Right cardiac atrium (tissue), 5 donors: ENCODE measurements at regions not wholly inside any gene's neighbourhood (a gene's known extent, or its start where the extent isn't known, plus 50 kb on each side); places are given as distances from the start of the nearest gene placed in this dataset.

Experiments used
- ATAC-seq, 2 donors: fragments of 200-7000 bp; cut with Tn5 transposase; one replicate each; pipeline versions ENCODE4 v1.8.0 to v1.9.1; 2020; ENCODE audit warnings: moderate library complexity in 2 of 2, mild to moderate bottlenecking in 1 of 2
- DNase-seq, 3 donors: peaks; one replicate each; pipeline ENCODE4 v3.0.0-alpha.2; 2020
- H3K27ac ChIP-seq: one replicate; pipeline ENCODE4 v1.5.1; 2013; ENCODE audit warnings: mild to moderate bottlenecking, low read length, control low read depth, moderate library complexity
- H3K27me3 ChIP-seq: one replicate; pipeline ENCODE4 v1.6.1; 2013; ENCODE audit not compliant: control insufficient read depth, insufficient read depth
- H3K4me1 ChIP-seq: one replicate; pipeline ENCODE4 v1.6.1; 2013; ENCODE audit warnings: low read length; ENCODE audit not compliant: control insufficient read depth, insufficient read depth
- H3K4me3 ChIP-seq: one replicate; pipeline ENCODE4 v1.5.1; 2013; ENCODE audit warnings: low read length, control low read depth
- H3K9me3 ChIP-seq: one replicate; pipeline ENCODE4 v1.6.1; 2013; ENCODE audit warnings: low read length; ENCODE audit not compliant: control insufficient read depth
- WGBS: extraction: QIAGEN DNeasy Blood & Tissue Kit; methylation state at CpG from one replicate; pipeline ENCODE4 v1.1.7; 2013; 5-methylcytosine and 5-hydroxymethylcytosine counted together
- intact Hi-C, 4 donors: fragments of 100-400 bp; cut with DNase I; formaldehyde crosslinking; loops; one replicate each; pipeline versions ENCODE4 v1.11.0 to v1.14.0; 2022 to 2023
- donor health status: healthy with polysubstance abuse.
- donor health status: DM: no; HTN: yes; CAD: no.
- donor health status: DM: no; HTN: no; CAD: no.
- donor health status: DM: no; HTN: yes; CAD: no; lungs with severe emphysema.
- donor health status: DM: yes; HTN: yes; CAD: no.

- Histone ChIP-seq H3K4me1 (no peaks in the 10 kb centered on the region), H3K27ac (no peak overlapping the region), H3K27me3 (no peaks in the 10 kb centered on the region), H3K9me3 (no peaks in the 10 kb centered on the region), H3K4me3 (no peak overlapping the region)
- intact Hi-C loops: no loop called here
- WGBS: 87% methylated on average over 1 of the region's 1 CpG
- DNase-seq: no peak
- no peak for ATAC-seq
These were observed 151.0 kb upstream of the SALL1 start for GRCh38 chr16:51302042-51302441.

GRCh38 chr16:51298800-51299199 is 147.7 kb upstream of the SALL1 start:
- H3K4me1 ChIP-seq: no peaks in the 10 kb centered on the region
- no peaks in the 10 kb centered on the region for H3K9me3 ChIP-seq
- intact Hi-C loops: no loop called here
- DNase-seq (no peak), ATAC-seq (no peak)
- H3K4me3 ChIP-seq: no peak overlapping the region
- no peaks in the 10 kb centered on the region for H3K27me3 ChIP-seq
- H3K27ac ChIP-seq: no peak overlapping the region
- 97% methylated on average over 1 of the region's 1 CpG for WGBS

DNA sequence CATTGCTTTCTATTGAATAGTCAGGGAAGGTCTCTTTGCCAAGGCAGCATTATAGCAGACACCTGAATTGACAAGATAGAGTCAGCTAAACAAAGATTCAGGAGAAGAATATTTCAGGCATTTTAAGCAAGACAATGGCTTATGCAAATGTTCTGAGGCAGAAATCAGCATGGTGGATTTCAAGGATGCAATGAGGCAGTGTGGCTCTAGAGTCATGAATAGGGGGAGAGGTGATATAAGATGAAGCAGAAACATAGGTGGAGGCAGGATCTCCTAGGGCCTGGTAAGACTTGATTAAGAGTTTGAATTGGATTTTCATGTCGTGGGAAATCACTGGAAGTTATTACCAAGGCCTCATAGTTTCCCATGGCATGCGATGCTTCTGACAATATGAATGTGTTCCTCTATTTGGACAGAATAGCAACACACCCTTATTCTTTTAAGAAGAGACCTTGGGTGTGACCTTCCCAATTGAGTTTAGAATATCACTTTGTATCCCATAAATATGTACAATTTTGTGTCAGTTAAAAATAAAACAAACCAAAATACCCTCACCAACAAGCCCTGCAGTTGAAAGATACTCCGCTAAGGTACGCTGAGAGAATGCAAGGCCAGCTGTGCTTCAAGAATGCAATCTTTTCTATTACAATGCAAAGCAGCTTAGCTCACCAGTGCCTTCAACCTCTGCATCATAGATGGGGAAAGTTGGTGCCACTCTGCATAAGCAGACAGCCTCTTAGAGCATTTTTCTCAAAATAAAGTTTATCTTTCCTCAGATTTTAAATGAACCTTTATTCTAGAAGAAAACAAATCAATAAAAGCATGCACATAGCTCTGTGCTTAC is 139.6 kb upstream of the SALL1 start:
- intact Hi-C loops: no loop called here
- DNase-seq: no peak
- Histone ChIP-seq H3K4me3 (no peak overlapping the region), H3K27ac (no peak overlapping the region), H3K27me3 (no peaks in the 10 kb centered on the region), H3K4me1 (no peaks in the 10 kb centered on the region), H3K9me3 (no peaks in the 10 kb centered on the region)
- WGBS: 63% methylated on average over 4 of the region's 4 CpGs
- ATAC-seq: no peak

DNA sequence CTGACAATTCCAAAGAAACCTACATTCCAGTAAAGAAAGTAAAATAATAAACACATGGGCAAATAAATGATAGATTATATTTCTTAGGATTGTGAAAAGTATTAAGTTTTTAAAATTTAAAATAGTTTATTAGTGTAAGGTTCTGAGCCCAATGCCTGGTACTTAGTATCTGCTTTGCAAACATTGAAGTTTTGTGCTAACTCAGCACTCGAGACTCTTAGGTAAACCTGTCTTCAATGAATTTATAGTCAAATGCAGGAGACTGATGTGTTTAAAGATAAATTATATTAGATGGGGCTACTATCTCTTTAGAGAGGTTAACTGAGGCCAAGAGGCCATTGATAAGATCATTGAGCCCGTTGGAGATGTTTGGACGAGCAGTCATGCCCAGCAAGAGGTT is 138.3 kb upstream of the SALL1 start:
- WGBS: 36% methylated on average over 3 of the region's 3 CpGs
- Histone ChIP-seq H3K4me3 (no peak overlapping the region), H3K9me3 (no peaks in the 10 kb centered on the region), H3K4me1 (no peaks in the 10 kb centered on the region), H3K27me3 (no peaks in the 10 kb centered on the region), H3K27ac (no peak overlapping the region)
- DNase-seq (no peak), ATAC-seq (no peak)
- intact Hi-C loops: no loop called here

DNA sequence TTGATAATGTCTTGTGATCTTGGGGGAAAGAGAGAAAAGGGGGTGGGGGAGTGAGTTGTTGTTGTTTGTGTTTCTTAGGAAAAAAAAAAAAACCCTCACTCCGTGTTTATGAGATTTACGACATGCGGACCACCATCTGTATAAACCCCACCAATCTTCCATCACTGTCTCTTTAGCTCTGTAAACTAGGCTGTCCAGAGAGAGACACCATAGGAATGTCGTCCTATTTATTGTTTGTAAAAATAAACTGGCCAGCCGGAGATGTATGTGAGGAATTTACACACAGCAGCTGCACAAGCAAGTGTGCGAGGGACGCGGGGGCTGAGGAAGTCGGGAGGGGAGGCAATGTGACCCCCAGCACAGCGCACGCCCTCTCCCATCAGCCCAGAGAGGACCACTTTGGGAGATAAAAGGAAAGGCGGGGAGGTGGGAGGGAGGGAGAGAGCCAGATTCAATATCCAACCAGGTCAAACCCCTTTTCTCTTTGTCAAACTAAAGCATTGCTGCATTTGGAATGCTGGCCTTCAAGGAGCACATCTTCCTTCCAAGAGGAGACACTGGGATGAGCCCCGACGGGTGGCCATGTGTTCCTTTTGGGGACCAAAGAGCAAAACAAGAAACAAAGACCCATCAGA is 136.2 kb upstream of the SALL1 start:
- Histone ChIP-seq H3K27me3 (no peaks in the 10 kb centered on the region), H3K27ac (no peak overlapping the region), H3K4me3 (no peak overlapping the region), H3K9me3 (no peaks in the 10 kb centered on the region), H3K4me1 (no peaks in the 10 kb centered on the region)
- intact Hi-C loops: no loop called here
- DNase-seq (no peak), ATAC-seq (no peak)
- WGBS: 53% methylated on average over 14 of the region's 14 CpGs

DNA sequence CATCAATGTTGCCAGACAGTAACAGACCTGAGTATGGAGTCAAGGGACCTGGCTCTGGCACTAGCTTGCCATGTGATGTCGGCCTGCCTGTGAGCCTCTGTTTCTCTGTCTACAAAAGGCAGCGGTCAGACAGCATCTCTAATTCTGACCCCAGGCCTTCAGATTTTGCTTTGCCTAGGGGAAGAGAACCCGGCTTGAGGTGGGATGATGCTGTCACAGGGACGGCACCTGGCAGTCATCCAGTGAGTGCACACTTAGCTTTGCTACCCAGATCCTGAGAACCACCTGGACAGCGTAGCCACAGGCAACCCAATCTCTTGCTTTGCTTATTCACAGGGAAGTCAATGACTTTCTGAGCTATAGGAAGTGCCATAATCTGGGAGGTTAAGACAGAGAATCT is 135.2 kb upstream of the SALL1 start:
- intact Hi-C loops: no loop called here
- 86% methylated on average over 5 of the region's 5 CpGs for WGBS
- H3K4me3 ChIP-seq: no peak overlapping the region
- H3K27ac ChIP-seq: no peak overlapping the region
- no peaks in the 10 kb centered on the region for H3K4me1 ChIP-seq
- no peaks in the 10 kb centered on the region for H3K27me3 ChIP-seq
- DNase-seq: no peak
- ATAC-seq: no peak
- H3K9me3 ChIP-seq: no peaks in the 10 kb centered on the region

DNA sequence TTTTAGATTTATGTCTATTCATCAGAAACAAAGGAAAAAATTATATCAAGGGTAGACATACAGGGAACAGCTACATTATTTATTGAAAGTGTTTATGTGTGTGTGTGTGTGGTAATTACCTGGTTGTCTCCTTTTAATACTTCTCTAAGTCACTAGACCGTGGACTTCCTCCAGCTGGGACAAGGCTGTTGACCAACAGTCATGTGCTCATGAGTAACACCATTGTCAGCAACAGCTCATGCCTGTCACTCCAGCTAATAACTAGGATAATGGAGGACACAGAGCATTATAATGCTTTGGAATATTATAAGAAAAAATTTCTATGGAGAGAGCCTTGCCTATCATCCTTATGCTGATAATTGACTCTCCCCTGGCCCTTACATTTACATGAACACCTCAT is 125.3 kb upstream of the SALL1 start:
- H3K27me3 ChIP-seq: no peaks in the 10 kb centered on the region
- H3K27ac ChIP-seq: no peak overlapping the region
- H3K4me3 ChIP-seq: no peak overlapping the region
- intact Hi-C loops: no loop called here
- no peaks in the 10 kb centered on the region for H3K9me3 ChIP-seq
- 67% methylated on average over 1 of the region's 1 CpG for WGBS
- ATAC-seq (no peak), DNase-seq (no peak)
- no peaks in the 10 kb centered on the region for H3K4me1 ChIP-seq

- no peak overlapping the region for H3K27ac ChIP-seq
- ATAC-seq (no peak), DNase-seq (no peak)
- WGBS: 77% methylated on average over 4 of the region's 4 CpGs
- intact Hi-C loops: no loop called here
- H3K27me3 ChIP-seq: no peaks in the 10 kb centered on the region
- no peaks in the 10 kb centered on the region for H3K9me3 ChIP-seq
- no peaks in the 10 kb centered on the region for H3K4me1 ChIP-seq
- H3K4me3 ChIP-seq: no peak overlapping the region
These were observed 121.3 kb upstream of the SALL1 start for GRCh38 chr16:51272420-51272819.

DNA sequence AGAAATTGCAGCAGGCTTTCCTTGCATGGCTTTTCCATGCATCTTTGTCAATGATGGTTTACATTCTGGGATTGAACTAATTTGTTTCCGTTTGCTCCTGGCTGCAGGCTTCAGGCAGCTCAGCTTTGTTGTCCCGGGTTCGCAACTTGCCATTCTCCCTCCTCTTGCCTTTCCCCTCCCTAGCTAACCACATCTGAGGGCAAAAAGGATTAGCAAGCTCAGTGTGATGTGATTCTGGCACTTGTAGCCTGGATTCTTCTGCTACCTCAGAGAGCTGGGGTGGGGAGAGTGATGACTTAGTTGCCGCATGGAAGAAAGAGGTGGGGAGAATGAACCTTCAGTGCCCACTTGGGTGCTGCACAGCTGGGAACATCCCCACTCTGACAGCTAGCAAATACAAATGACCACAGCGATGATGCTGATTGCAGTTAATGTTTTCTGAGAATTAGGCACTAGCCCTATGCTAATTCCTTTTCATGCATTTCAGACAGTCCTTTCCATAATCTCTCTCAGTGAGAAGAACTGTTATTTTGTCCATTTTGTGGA is 120.2 kb upstream of the SALL1 start:
- H3K9me3 ChIP-seq: no peaks in the 10 kb centered on the region
- intact Hi-C loops: no loop called here
- 60% methylated on average over 5 of the region's 5 CpGs for WGBS
- H3K4me1 ChIP-seq: no peaks in the 10 kb centered on the region
- DNase-seq (no peak), ATAC-seq (no peak)
- no peaks in the 10 kb centered on the region for H3K27me3 ChIP-seq
- H3K27ac ChIP-seq: no peak overlapping the region
- H3K4me3 ChIP-seq: no peak overlapping the region

DNA sequence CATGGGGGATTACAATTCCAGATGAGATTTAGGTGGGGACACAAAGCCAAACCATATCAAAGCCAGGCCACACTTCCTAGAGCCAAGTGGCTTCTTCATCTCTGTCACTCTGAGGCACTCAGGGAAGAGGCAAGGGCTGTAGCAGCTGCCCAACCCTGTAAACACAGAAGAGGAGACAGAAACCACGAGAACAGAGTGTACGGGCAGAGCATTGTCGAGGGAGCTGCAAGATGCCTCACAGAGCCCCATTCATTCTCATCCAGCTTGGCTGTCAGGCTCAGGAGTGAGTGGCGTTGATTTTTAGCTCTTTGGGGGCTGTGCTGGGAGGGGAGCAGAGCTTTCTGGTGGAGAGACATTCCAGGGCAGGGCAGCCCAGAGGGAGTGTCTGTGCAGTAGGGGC is 117.2 kb upstream of the SALL1 start:
- H3K4me1 ChIP-seq: no peaks in the 10 kb centered on the region
- DNase-seq: no peak
- WGBS: 19% methylated on average over 4 of the region's 4 CpGs
- H3K27ac ChIP-seq: no peak overlapping the region
- intact Hi-C loops: no loop called here
- no peaks in the 10 kb centered on the region for H3K27me3 ChIP-seq
- ATAC-seq: no peak
- no peak overlapping the region for H3K4me3 ChIP-seq
- H3K9me3 ChIP-seq: no peaks in the 10 kb centered on the region

GRCh38 chr16:51267681-51268080 is 116.6 kb upstream of the SALL1 start:
- WGBS: 69% methylated on average over 3 of the region's 3 CpGs
- intact Hi-C loops: no loop called here
- ATAC-seq: no peak

More at GRCh38 chr16:51267681-51268080, 116.6 kb upstream of the SALL1 start:
- DNase-seq: no peak
- Histone ChIP-seq H3K9me3 (no peaks in the 10 kb centered on the region), H3K27ac (no peak overlapping the region), H3K4me3 (no peak overlapping the region), H3K27me3 (no peaks in the 10 kb centered on the region), H3K4me1 (no peaks in the 10 kb centered on the region)
